Prostate gland (tissue), 2 donors: ENCODE measurements at regions not wholly inside any gene's neighbourhood (a gene's known extent, or its start where the extent isn't known, plus 50 kb on each side); places are given as distances from the start of the nearest gene placed in this dataset.

Experiments
- CTCF ChIP-seq, 4 experiments: fragments of 200-600 bp in 2 of 4; fragments of 450-650 bp in 2 of 4; sonication (generic) in 2 of 4; IDR thresholded peaks; 1 replicate in 3 of 4; 2 replicates in 1 of 4; pipeline ENCODE4 v1.5.1; 2016 to 2019; ENCODE audit warnings: antibody characterized with exemption in 4 of 4, mild to moderate bottlenecking in 2 of 4, moderate library complexity in 2 of 4
- POLR2A ChIP-seq: fragments of 450-650 bp; IDR thresholded peaks from one replicate; pipeline ENCODE4 v1.6.1; 2016; ENCODE audit warnings: antibody characterized with exemption, mild to moderate bottlenecking

- TF ChIP-seq POLR2A (no peak), CTCF (IDR thresholded peaks at IDR 0.05) (no peak)
These were observed 73.0 kb upstream of the SIPA1L2 start for GRCh38 chr1:232702911-232703310.
